Kidney (tissue), 13 donors: ENCODE measurements at regions not wholly inside any gene's neighbourhood (a gene's known extent, or its start where the extent isn't known, plus 50 kb on each side); places are given as distances from the start of the nearest gene placed in this dataset.

Source experiments
- DNase-seq, 5 donors: peaks; one replicate each; pipeline ENCODE4 v3.0.0-alpha.2; 2013 to 2020
- FAIRE-seq: peaks from 2 replicates; lab custom pipeline; 2012; peaks lifted over from hg19 to GRCh38; lab: Jason Lieb, UNC
- H3K27ac ChIP-seq, 2 donors: one replicate each; pipeline ENCODE4 v1.7.0; 2013; ENCODE audit warnings: low read depth in 2 of 2, low read length in 2 of 2, inconsistent platforms in 1 of 2
- H3K27me3 ChIP-seq: one replicate; pipeline ENCODE4 v1.7.1; 2013; ENCODE audit warnings: low read length, inconsistent platforms; ENCODE audit not compliant: control insufficient read depth, insufficient read depth
- H3K36me3 ChIP-seq, 3 donors: one replicate each; pipeline versions ENCODE4 v1.7.0 to v1.7.1; 2013; ENCODE audit warnings: low read length in 3 of 3, control low read depth in 1 of 3, inconsistent platforms in 1 of 3; ENCODE audit not compliant: insufficient read depth in 3 of 3, control insufficient read depth in 2 of 3
- H3K4me1 ChIP-seq, 3 donors: one replicate each; pipeline versions ENCODE4 v1.7.0 to v1.7.1; 2013; ENCODE audit warnings: low read length in 3 of 3, inconsistent platforms in 1 of 3, low read depth in 1 of 3; ENCODE audit not compliant: control insufficient read depth in 2 of 3, insufficient read depth in 2 of 3
- H3K4me3 ChIP-seq, 3 donors: one replicate each; pipeline versions ENCODE4 v1.7.0 to v1.8.1; 2013; ENCODE audit warnings: low read length in 3 of 3, control low read depth in 1 of 3, inconsistent platforms in 1 of 3
- H3K9ac ChIP-seq, 3 donors: one replicate each; pipeline versions ENCODE4 v1.7.0 to v1.7.1; 2013; ENCODE audit warnings: low read length in 3 of 3, control low read depth in 1 of 3, inconsistent platforms in 1 of 3
- H3K9me3 ChIP-seq, 3 donors: one replicate each; pipeline versions ENCODE4 v1.7.0 to v1.7.1; 2013; ENCODE audit warnings: low read length in 3 of 3, control low read depth in 1 of 3, inconsistent platforms in 1 of 3; ENCODE audit not compliant: control insufficient read depth in 2 of 3, insufficient read depth in 1 of 3
- intact Hi-C: fragments of 100-400 bp; cut with DNase I; formaldehyde crosslinking; loops from one replicate; pipeline ENCODE4 v1.11.1; 2022
- TF ChIP-seq, protein P1 (sequence below): IDR thresholded peaks from 3 replicates; pipeline ENCODE4 v1.5.1; 2012; ENCODE audit warnings: mild to moderate bottlenecking, moderate library complexity, borderline replicate concordance; ENCODE audit not compliant: insufficient read depth; ENCODE audit errors: extremely low read depth
- donor health status: control.
- donor health status: control.
- donor health status: control.
- donor health status: control.
- donor health status: control.
- donor health status: DM: yes; HTN: yes; CAD: no.
- donor health status: Normal renal cell carcinoma (clear cell type).

DNA sequence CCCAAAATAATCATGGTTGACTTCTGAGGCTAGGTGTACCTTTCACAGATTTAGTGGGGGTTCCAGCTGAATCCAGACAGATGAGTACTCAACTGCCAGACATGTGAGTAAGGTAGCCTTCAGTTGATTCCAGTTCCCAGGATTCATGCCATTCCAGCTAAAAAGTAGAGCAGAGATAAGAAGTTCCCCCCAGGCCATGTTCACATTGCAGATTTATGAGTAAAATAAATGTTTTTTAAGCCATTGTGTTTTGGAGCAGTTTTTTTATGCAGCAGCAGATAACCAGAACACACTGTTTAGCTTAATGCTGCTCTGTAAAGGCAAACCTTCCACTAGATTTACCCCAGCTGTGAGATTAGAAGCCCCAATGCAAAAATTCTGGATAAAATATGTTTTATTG is 245.0 kb downstream of the RFPL4B start:
- Histone ChIP-seq H3K27ac (no peak overlapping the region), H3K4me1 (no peaks in the 10 kb centered on the region), H3K9ac (no peak overlapping the region), H3K4me3 (no peak overlapping the region), H3K36me3 (no peaks in the 10 kb centered on the region), H3K9me3 (peaks cover 0 to 8% (median 7%) of the 10 kb centered on the region in 3 donors), H3K27me3 (no peaks in the 10 kb centered on the region)
- no peak for DNase-seq
- TF ChIP-seq, protein P1, sequence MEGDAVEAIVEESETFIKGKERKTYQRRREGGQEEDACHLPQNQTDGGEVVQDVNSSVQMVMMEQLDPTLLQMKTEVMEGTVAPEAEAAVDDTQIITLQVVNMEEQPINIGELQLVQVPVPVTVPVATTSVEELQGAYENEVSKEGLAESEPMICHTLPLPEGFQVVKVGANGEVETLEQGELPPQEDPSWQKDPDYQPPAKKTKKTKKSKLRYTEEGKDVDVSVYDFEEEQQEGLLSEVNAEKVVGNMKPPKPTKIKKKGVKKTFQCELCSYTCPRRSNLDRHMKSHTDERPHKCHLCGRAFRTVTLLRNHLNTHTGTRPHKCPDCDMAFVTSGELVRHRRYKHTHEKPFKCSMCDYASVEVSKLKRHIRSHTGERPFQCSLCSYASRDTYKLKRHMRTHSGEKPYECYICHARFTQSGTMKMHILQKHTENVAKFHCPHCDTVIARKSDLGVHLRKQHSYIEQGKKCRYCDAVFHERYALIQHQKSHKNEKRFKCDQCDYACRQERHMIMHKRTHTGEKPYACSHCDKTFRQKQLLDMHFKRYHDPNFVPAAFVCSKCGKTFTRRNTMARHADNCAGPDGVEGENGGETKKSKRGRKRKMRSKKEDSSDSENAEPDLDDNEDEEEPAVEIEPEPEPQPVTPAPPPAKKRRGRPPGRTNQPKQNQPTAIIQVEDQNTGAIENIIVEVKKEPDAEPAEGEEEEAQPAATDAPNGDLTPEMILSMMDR = no peak
- intact Hi-C loops = no loop called here
- no peak for FAIRE-seq

DNA sequence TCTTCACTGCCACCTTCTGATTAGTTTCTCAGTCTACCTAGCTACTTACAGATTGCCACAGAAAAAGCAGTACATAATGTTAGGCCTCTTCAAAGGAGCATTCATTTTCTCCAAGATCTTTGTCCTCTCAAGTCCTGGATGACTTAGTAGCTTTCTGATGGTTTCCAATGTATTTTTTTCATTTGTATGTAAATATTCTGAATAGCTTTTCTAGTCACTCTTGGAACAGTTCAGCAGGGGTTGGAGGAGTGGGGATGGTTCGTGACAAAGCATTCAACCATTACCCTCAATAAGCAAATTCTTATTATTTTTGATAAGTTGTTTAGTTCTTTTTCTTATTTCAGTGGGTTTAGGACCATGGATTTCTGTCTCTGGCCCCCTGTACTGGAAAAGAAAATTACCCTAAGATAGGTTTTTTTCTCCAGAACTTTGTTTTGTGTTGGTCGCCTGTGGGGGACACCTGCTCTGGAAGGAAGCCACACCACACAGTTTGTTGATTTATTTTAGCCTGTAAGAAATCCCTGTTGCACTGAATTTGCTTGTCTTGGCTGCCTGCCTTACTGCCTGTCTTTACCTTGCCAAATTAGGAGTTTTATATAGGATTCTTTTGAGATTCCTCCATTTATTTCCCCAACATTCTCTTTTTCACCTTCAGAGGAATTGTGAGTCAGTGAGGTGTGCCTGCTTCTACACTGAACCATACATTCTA is 247.9 kb downstream of the RFPL4B start:
- Histone ChIP-seq H3K27ac (no peak overlapping the region), H3K4me1 (no peaks in the 10 kb centered on the region), H3K9ac (no peak overlapping the region), H3K36me3 (no peaks in the 10 kb centered on the region), H3K4me3 (no peak overlapping the region), H3K9me3 (peaks cover 0 to 7% (median 6%) of the 10 kb centered on the region in 3 donors), H3K27me3 (no peaks in the 10 kb centered on the region)
- DNase-seq = peak in 1 of 5 donors; percentile 43
- TF ChIP-seq, protein P1 = no peak
- intact Hi-C loops = no loop called here
- FAIRE-seq = no peak

DNA sequence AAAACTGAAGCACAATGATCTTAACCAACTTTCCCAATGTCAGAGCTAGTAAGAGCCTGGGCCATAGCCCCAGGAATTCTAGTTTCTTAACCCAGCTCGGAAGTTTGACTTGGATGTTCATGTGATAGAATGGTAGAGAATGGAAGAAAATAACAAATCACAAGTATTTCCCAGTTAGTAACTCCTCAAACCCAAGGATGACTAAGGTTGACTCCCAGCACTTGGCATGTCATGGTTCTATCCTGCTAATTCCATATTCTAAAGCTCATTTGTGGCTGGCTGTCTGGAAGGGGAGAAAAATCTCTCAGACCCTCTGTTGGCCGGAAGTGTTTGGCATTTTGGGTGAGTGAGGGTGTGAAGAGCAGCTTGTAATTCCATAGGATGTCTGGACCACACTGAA is 248.7 kb downstream of the RFPL4B start:
- Histone ChIP-seq H3K27me3 (no peaks in the 10 kb centered on the region), H3K4me1 (no peaks in the 10 kb centered on the region), H3K9me3 (peaks cover 0 to 7% (median 6%) of the 10 kb centered on the region in 3 donors), H3K27ac (no peak overlapping the region), H3K4me3 (no peak overlapping the region), H3K36me3 (no peaks in the 10 kb centered on the region), H3K9ac (no peak overlapping the region)
- FAIRE-seq = no peak
- TF ChIP-seq, protein P1 = no peak
- no peak for DNase-seq
- intact Hi-C loops = no loop called here
